HL-60 (cell line): ENCODE measurements at regions not wholly inside any gene's neighbourhood (a gene's known extent, or its start where the extent isn't known, plus 50 kb on each side); places are given as distances from the start of the nearest gene placed in this dataset.
"Not testable (repeated sequence)": the region's sequence is repeated elsewhere in the genome, so short reads cannot be mapped to it uniquely, and the experiment has no call there.

Experiments
- CTCF ChIP-seq: IDR thresholded peaks from one replicate; pipeline ENCODE4 v1.5.1; 2011; ENCODE audit warnings: low read length, control low read depth, inconsistent platforms; ENCODE audit not compliant: insufficient read depth
- GABPA ChIP-seq: IDR thresholded peaks from 2 replicates; pipeline ENCODE4 v1.6.1; 2012; ENCODE audit warnings: low read depth
- POLR2AphosphoS5 ChIP-seq: IDR thresholded peaks from 2 replicates; pipeline ENCODE4 v1.6.1; 2012; ENCODE audit warnings: low read depth
- REST ChIP-seq: IDR thresholded peaks from 2 replicates; pipeline ENCODE4 v1.6.1; 2012; ENCODE audit warnings: low read depth; ENCODE audit not compliant: insufficient replicate concordance
- SPI1 ChIP-seq: IDR thresholded peaks from 2 replicates; pipeline ENCODE4 v1.6.1; 2012; ENCODE audit warnings: low read depth, mild to moderate bottlenecking, borderline replicate concordance

DNA sequence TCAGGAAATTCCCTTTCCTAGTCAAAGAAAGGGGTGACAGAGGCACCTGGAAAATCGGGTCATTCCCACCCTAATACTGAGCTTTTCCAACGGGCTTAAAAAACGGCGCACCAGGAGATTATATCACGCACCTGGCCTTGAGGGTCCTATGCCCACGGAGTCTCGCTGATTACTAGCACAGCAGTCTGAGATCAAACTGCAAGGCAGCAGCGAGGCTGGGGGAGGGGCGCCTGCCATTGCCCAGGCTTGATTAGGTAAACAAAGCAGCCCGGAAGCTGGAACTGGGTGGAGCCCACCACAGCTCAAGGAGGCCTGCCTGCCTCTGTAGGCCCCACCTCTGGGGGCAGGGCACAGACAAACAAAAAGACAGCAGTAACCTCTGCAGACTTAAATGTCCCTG is 107.5 kb upstream of the VWC2 start:
- TF ChIP-seq POLR2AphosphoS5, CTCF, REST, GABPA, SPI1: not testable (repeated sequence)
